SK-N-SH treated with all-trans-retinoic acid at 6 μM for 48 hours (cell line): ENCODE measurements at regions not wholly inside any gene's neighbourhood (a gene's known extent, or its start where the extent isn't known, plus 50 kb on each side); places are given as distances from the start of the nearest gene placed in this dataset.

Source experiments
- ARNTL ChIP-seq: fragments of 450-650 bp; formaldehyde crosslinking; IDR thresholded peaks from 2 replicates; pipeline ENCODE4 v1.5.0; 2020; ENCODE audit warnings: low read depth, mild to moderate bottlenecking, moderate library complexity, borderline replicate concordance
- CREB5 ChIP-seq: fragments of 250-450 bp; sonication (Bioruptor Pico); IDR thresholded peaks from 2 replicates; pipeline ENCODE4 v1.5.1; 2020; ENCODE audit warnings: low read depth, mild to moderate bottlenecking, moderate library complexity
- OSR1 ChIP-seq: fragments of 250-450 bp; sonication (Bioruptor Pico); IDR thresholded peaks from 2 replicates; pipeline ENCODE4 v1.8.0; 2022; ENCODE audit warnings: moderate library complexity, mild to moderate bottlenecking, inconsistent platforms
- PATZ1 ChIP-seq: fragments of 250-450 bp; sonication (Bioruptor Pico); IDR thresholded peaks from 2 replicates; pipeline ENCODE4 v1.8.0; 2020; ENCODE audit warnings: mild to moderate bottlenecking, moderate library complexity, borderline replicate concordance
- POU6F1 ChIP-seq: fragments of 250-450 bp; sonication (Bioruptor Pico); IDR thresholded peaks from 2 replicates; pipeline ENCODE4 v1.8.0; 2021; ENCODE audit warnings: low read depth, mild to moderate bottlenecking, moderate library complexity, borderline replicate concordance
- RARB ChIP-seq: fragments of 250-450 bp; sonication (Bioruptor Pico); IDR thresholded peaks from 2 replicates; pipeline ENCODE4 v1.8.0; 2021; ENCODE audit warnings: mild to moderate bottlenecking, moderate library complexity
- TOX ChIP-seq: fragments of 250-450 bp; sonication (Bioruptor Pico); IDR thresholded peaks from 2 replicates; pipeline ENCODE4 v1.8.0; 2021; ENCODE audit warnings: mild to moderate bottlenecking, moderate library complexity, borderline replicate concordance
- ZFP30 ChIP-seq: fragments of 450-650 bp; formaldehyde crosslinking; IDR thresholded peaks from 2 replicates; pipeline ENCODE4 v1.5.0; 2022; ENCODE audit warnings: mild to moderate bottlenecking, moderate library complexity
- ZNF565 ChIP-seq: fragments of 450-650 bp; formaldehyde crosslinking; conservative IDR thresholded peaks from 2 replicates; pipeline ENCODE4 v1.5.0; 2020; ENCODE audit warnings: low read depth, mild to moderate bottlenecking, moderate library complexity
- ZNF70 ChIP-seq: fragments of 450-650 bp; formaldehyde crosslinking; IDR thresholded peaks from 2 replicates; pipeline ENCODE4 v1.5.0; 2020; ENCODE audit warnings: mild to moderate bottlenecking, moderate library complexity
- ZNF8 ChIP-seq: fragments of 450-650 bp; formaldehyde crosslinking; IDR thresholded peaks from 2 replicates; pipeline ENCODE4 v1.5.0; 2020; ENCODE audit warnings: mild to moderate bottlenecking, moderate library complexity

DNA sequence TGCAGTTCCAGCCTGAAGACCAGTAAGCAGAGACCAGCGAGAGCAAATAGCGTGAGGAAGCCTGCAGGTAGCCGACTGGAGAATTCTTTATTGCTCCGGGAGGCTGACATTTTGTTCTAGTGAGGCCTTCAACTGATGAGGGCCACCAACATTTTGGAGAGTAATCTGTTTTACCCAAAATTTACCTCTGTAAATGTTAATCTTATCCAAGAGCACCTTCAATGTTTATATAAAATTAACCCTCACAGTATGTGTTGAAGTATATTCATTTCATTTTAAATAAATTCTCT is 546.4 kb upstream of the SLITRK5 start:
- no peak for TF ChIP-seq ZNF565 (CRISPR knock-in tag)
- no peak for TF ChIP-seq ZNF70 (CRISPR knock-in tag)
- TF ChIP-seq TOX (CRISPR knock-in tag) = no peak
- TF ChIP-seq ARNTL = no peak
- TF ChIP-seq PATZ1 = no peak
- no peak for TF ChIP-seq ZFP30 (CRISPR knock-in tag)
- no peak for TF ChIP-seq RARB
- no peak for TF ChIP-seq POU6F1 (CRISPR knock-in tag)
- no peak for TF ChIP-seq CREB5
- no peak for TF ChIP-seq ZNF8 (CRISPR knock-in tag)
- no peak for TF ChIP-seq OSR1 (CRISPR knock-in tag)
